ENCODE measurements at regions not wholly inside any gene's neighbourhood (a gene's known extent, or its start where the extent isn't known, plus 50 kb on each side); places are given as distances from the start of the nearest gene placed in this dataset.
A peak's percentile ranks its signal among the peaks of the same experiment; 100 is the strongest.
"Not testable (repeated sequence)": the region's sequence is repeated elsewhere in the genome, so short reads cannot be mapped to it uniquely, and the experiment has no call there.

- DNase-seq, result no peak
These were observed 88.2 kb downstream of the KLHL28 start for GRCh38 chr14:44873536-44873935.

- DNase-seq, result no peak
These were observed 95.0 kb downstream of the KLHL28 start for GRCh38 chr14:44866770-44867169.

- no peak for DNase-seq
These were observed 95.4 kb downstream of the KLHL28 start for GRCh38 chr14:44866322-44866721.

GRCh38 chr14:44863271-44863670 is 98.5 kb downstream of the KLHL28 start:
- DNase-seq, result no peak

- DNase-seq, result no peak
These were observed 107.6 kb downstream of the KLHL28 start for GRCh38 chr14:44854114-44854513.

GRCh38 chr14:44847526-44848309 is 114.0 kb downstream of the KLHL28 start:
- no peak for DNase-seq

- DNase-seq, result peak in 1 of 2 experiments; percentile 50
These were observed 115.4 kb downstream of the KLHL28 start for GRCh38 chr14:44846232-44846824.

GRCh38 chr14:44835928-44836327 is 125.8 kb downstream of the KLHL28 start:
- not testable (repeated sequence) for DNase-seq

- DNase-seq, result no peak
These were observed 128.2 kb downstream of the KLHL28 start for GRCh38 chr14:44833376-44834060.

- DNase-seq, result no peak
These were observed 131.4 kb downstream of the KLHL28 start for GRCh38 chr14:44830371-44830770.

- DNase-seq, result no peak
These were observed 132.7 kb downstream of the KLHL28 start for GRCh38 chr14:44829021-44829420.

- DNase-seq, result no peak
These were observed 133.7 kb downstream of the KLHL28 start for GRCh38 chr14:44828023-44828422.

GRCh38 chr14:44820230-44820964 is 141.3 kb downstream of the KLHL28 start:
- no peak for DNase-seq

- no peak for DNase-seq
These were observed 147.6 kb downstream of the KLHL28 start for GRCh38 chr14:44814196-44814595.

GRCh38 chr14:44812672-44813071 is 149.1 kb downstream of the KLHL28 start:
- no peak for DNase-seq

- no peak for DNase-seq
These were observed 157.4 kb downstream of the KLHL28 start for GRCh38 chr14:44804391-44804790.

GRCh38 chr14:44803239-44803905 is 158.4 kb downstream of the KLHL28 start:
- DNase-seq, result peak in 1 of 2 experiments; percentile 70

- DNase-seq, result no peak
These were observed 163.1 kb downstream of the KLHL28 start for GRCh38 chr14:44798386-44799242.

- no peak for DNase-seq
These were observed 166.0 kb downstream of the KLHL28 start for GRCh38 chr14:44795725-44796124.

- DNase-seq, result no peak
These were observed 170.0 kb downstream of the KLHL28 start for GRCh38 chr14:44791730-44792129.

GRCh38 chr14:44788612-44789011 is 173.1 kb downstream of the KLHL28 start:
- DNase-seq, result no peak

GRCh38 chr14:44785096-44785495 is 176.7 kb downstream of the KLHL28 start:
- peak in 1 of 2 experiments; percentile 9 for DNase-seq

All from SW 1271 (cell line).